ENCODE measurements at regions not wholly inside any gene's neighbourhood (a gene's known extent, or its start where the extent isn't known, plus 50 kb on each side); places are given as distances from the start of the nearest gene placed in this dataset.

GRCh38 chr10:21340331-21340730 lies 185.2 kb downstream of the SKIDA1 start:
- Histone ChIP-seq H2AFZ (ENCODE audit: low read length) (no peak overlapping the region), H3K27me3 (ENCODE audit: control insufficient read depth, insufficient read depth, low read length) (no peaks in the 10 kb centered on the region), H3K9me3 (ENCODE audit: control insufficient read depth, insufficient read depth, low read depth, low read length) (no peaks in the 10 kb centered on the region), H3K27ac (ENCODE audit: insufficient read depth, low read length) (no peak overlapping the region), H3K79me2 (ENCODE audit: control insufficient read depth, insufficient read depth, low read length) (no peaks in the 10 kb centered on the region), H3K36me3 (ENCODE audit: control insufficient read depth, insufficient read depth, low read length) (no peaks in the 10 kb centered on the region), H3K4me3 (replicated peaks in 1 of 4; ENCODE audit: control extremely low read depth in 1 of 4, insufficient read depth in 1 of 4, low read depth in 3 of 4, low read length in 4 of 4) (no peak overlapping the region), H3K4me1 (ENCODE audit: control insufficient read depth, extremely low read depth, insufficient read depth, low read length) (peaks cover 8% of the 10 kb centered on the region), H3K4me2 (ENCODE audit: extremely low read depth, insufficient read depth, low read length) (no peak overlapping the region), H4K20me1 (ENCODE audit: control insufficient read depth, extremely low read depth, insufficient read depth, low read length) (no peaks in the 10 kb centered on the region), H3K9ac (ENCODE audit: insufficient read depth, low read length) (no peak overlapping the region)
- TF ChIP-seq EZH2 (IDR thresholded peaks at IDR 0.05; ENCODE audit: low read length, missing control alignments) (no peak), CTCF (conservative IDR thresholded peaks at IDR 0.05 in 1 of 2, IDR thresholded peaks at IDR 0.05 in 1 of 2; ENCODE audit: low read depth in 1 of 2, low read length in 2 of 2) (no peak)
- peak in 1 of 2 donors; percentile 42 for DNase-seq (ENCODE audit: low read depth in 2 of 2)

- no peak for TF ChIP-seq EZH2 (IDR thresholded peaks at IDR 0.05; ENCODE audit: low read length, missing control alignments)
- TF ChIP-seq CTCF (conservative IDR thresholded peaks at IDR 0.05 in 1 of 2, IDR thresholded peaks at IDR 0.05 in 1 of 2; ENCODE audit: low read depth in 1 of 2, low read length in 2 of 2) = no peak
- Histone ChIP-seq H3K36me3 (ENCODE audit: control insufficient read depth, insufficient read depth, low read length) (no peaks in the 10 kb centered on the region), H3K4me1 (ENCODE audit: control insufficient read depth, extremely low read depth, insufficient read depth, low read length) (peaks cover 13% of the 10 kb centered on the region), H3K27me3 (ENCODE audit: control insufficient read depth, insufficient read depth, low read length) (no peaks in the 10 kb centered on the region), H2AFZ (ENCODE audit: low read length) (no peak overlapping the region), H3K79me2 (ENCODE audit: control insufficient read depth, insufficient read depth, low read length) (no peaks in the 10 kb centered on the region), H3K4me3 (replicated peaks in 1 of 4; ENCODE audit: control extremely low read depth in 1 of 4, insufficient read depth in 1 of 4, low read depth in 3 of 4, low read length in 4 of 4) (no peak overlapping the region), H3K4me2 (ENCODE audit: extremely low read depth, insufficient read depth, low read length) (no peak overlapping the region), H3K9ac (ENCODE audit: insufficient read depth, low read length) (no peak overlapping the region), H4K20me1 (ENCODE audit: control insufficient read depth, extremely low read depth, insufficient read depth, low read length) (no peaks in the 10 kb centered on the region), H3K9me3 (ENCODE audit: control insufficient read depth, insufficient read depth, low read depth, low read length) (no peaks in the 10 kb centered on the region), H3K27ac (ENCODE audit: insufficient read depth, low read length) (peak overlapping the region; percentile 52)
- no peak for DNase-seq (ENCODE audit: low read depth in 2 of 2)
These were observed 188.2 kb downstream of the SKIDA1 start for GRCh38 chr10:21337171-21337792.

GRCh38 chr10:21336476-21337170 lies 188.9 kb downstream of the SKIDA1 start:
- TF ChIP-seq CTCF (conservative IDR thresholded peaks at IDR 0.05 in 1 of 2, IDR thresholded peaks at IDR 0.05 in 1 of 2; ENCODE audit: low read depth in 1 of 2, low read length in 2 of 2) (no peak), EZH2 (IDR thresholded peaks at IDR 0.05; ENCODE audit: low read length, missing control alignments) (no peak)
- Histone ChIP-seq H4K20me1 (ENCODE audit: control insufficient read depth, extremely low read depth, insufficient read depth, low read length) (no peaks in the 10 kb centered on the region), H3K4me1 (ENCODE audit: control insufficient read depth, extremely low read depth, insufficient read depth, low read length) (peaks cover 13% of the 10 kb centered on the region), H2AFZ (ENCODE audit: low read length) (peak overlapping the region; percentile 44), H3K79me2 (ENCODE audit: control insufficient read depth, insufficient read depth, low read length) (no peaks in the 10 kb centered on the region), H3K9me3 (ENCODE audit: control insufficient read depth, insufficient read depth, low read depth, low read length) (no peaks in the 10 kb centered on the region), H3K27ac (ENCODE audit: insufficient read depth, low read length) (peak overlapping the region; percentile 87), H3K4me2 (ENCODE audit: extremely low read depth, insufficient read depth, low read length) (peak overlapping the region; percentile 78), H3K27me3 (ENCODE audit: control insufficient read depth, insufficient read depth, low read length) (no peaks in the 10 kb centered on the region), H3K36me3 (ENCODE audit: control insufficient read depth, insufficient read depth, low read length) (no peaks in the 10 kb centered on the region), H3K4me3 (replicated peaks in 1 of 4; ENCODE audit: control extremely low read depth in 1 of 4, insufficient read depth in 1 of 4, low read depth in 3 of 4, low read length in 4 of 4) (peak overlapping the region in 1 of 4 experiments; percentile 7), H3K9ac (ENCODE audit: insufficient read depth, low read length) (peak overlapping the region; percentile 20)
- peak; percentile 96 to 97 for DNase-seq (ENCODE audit: low read depth in 2 of 2)
